ENCODE measurements at regions not wholly inside any gene's neighbourhood (a gene's known extent, or its start where the extent isn't known, plus 50 kb on each side); places are given as distances from the start of the nearest gene placed in this dataset.

- no peak for DNase-seq
These were observed 364.6 kb downstream of the SHQ1 start for GRCh38 chr3:72483554-72484104.

GRCh38 chr3:72482589-72483321, 365.5 kb downstream of the SHQ1 start:
- DNase-seq = peak; percentile 67

GRCh38 chr3:72481542-72481941, 366.7 kb downstream of the SHQ1 start:
- DNase-seq = no peak

- DNase-seq = no peak
These were observed 367.9 kb downstream of the SHQ1 start for GRCh38 chr3:72480366-72480765.

- no peak for DNase-seq
These were observed 368.5 kb downstream of the SHQ1 start for GRCh38 chr3:72479651-72480215.

GRCh38 chr3:72476139-72476483, 372.1 kb downstream of the SHQ1 start:
- no peak for DNase-seq

GRCh38 chr3:72475258-72476138, 372.7 kb downstream of the SHQ1 start:
- DNase-seq = no peak

GRCh38 chr3:72474775-72475174, 373.5 kb downstream of the SHQ1 start:
- no peak for DNase-seq

GRCh38 chr3:72473156-72473555, 375.1 kb downstream of the SHQ1 start:
- no peak for DNase-seq

GRCh38 chr3:72470904-72471417, 377.3 kb downstream of the SHQ1 start:
- no peak for DNase-seq

GRCh38 chr3:72465853-72466252, 382.4 kb downstream of the SHQ1 start:
- no peak for DNase-seq

- no peak for DNase-seq
These were observed 385.2 kb downstream of the SHQ1 start for GRCh38 chr3:72463083-72463482.

GRCh38 chr3:72462595-72463011, 385.6 kb downstream of the SHQ1 start:
- no peak for DNase-seq

- no peak for DNase-seq
These were observed 386.5 kb downstream of the SHQ1 start for GRCh38 chr3:72461787-72462186.

- DNase-seq = no peak
These were observed 387.8 kb downstream of the SHQ1 start for GRCh38 chr3:72460205-72461174.

- no peak for DNase-seq
These were observed 388.7 kb downstream of the SHQ1 start for GRCh38 chr3:72459588-72459987.

- no peak for DNase-seq
These were observed 389.9 kb downstream of the SHQ1 start for GRCh38 chr3:72458375-72458774.

- DNase-seq = no peak
These were observed 393.8 kb downstream of the SHQ1 start for GRCh38 chr3:72454441-72454840.

GRCh38 chr3:72453706-72454105, 394.5 kb downstream of the SHQ1 start:
- DNase-seq = no peak

GRCh38 chr3:72452745-72453144, 395.5 kb downstream of the SHQ1 start:
- no peak for DNase-seq

- DNase-seq = no peak
These were observed 396.4 kb downstream of the SHQ1 start for GRCh38 chr3:72451841-72452240.

GRCh38 chr3:72449551-72449950, 398.7 kb downstream of the SHQ1 start:
- no peak for DNase-seq

All from CD4-positive, alpha-beta T cell treated with Interleukin-4 for 4 hours (primary cell).